Liver (tissue), 3 donors: ENCODE measurements at regions not wholly inside any gene's neighbourhood (a gene's known extent, or its start where the extent isn't known, plus 50 kb on each side); places are given as distances from the start of the nearest gene placed in this dataset.

Experiments
- EGR1 ChIP-seq, 2 donors: IDR thresholded peaks; 2 replicates each; pipeline ENCODE4 v1.6.1; 2016 to 2018; ENCODE audit warnings: antibody characterized with exemption in 2 of 2, low read depth in 2 of 2
- FOXA2 ChIP-seq: IDR thresholded peaks from 2 replicates; pipeline ENCODE4 v1.6.1; 2016; ENCODE audit warnings: antibody characterized with exemption
- JUND ChIP-seq, 2 donors: IDR thresholded peaks; 2 replicates each; pipeline ENCODE4 v1.6.1; 2016; ENCODE audit warnings: antibody characterized with exemption in 2 of 2
- RAD21 ChIP-seq, 2 donors: IDR thresholded peaks; 2 replicates each; pipeline ENCODE4 v1.6.1; 2016; ENCODE audit warnings: antibody characterized with exemption in 2 of 2, mild to moderate bottlenecking in 2 of 2
- RXRA ChIP-seq, 2 donors: IDR thresholded peaks; 2 replicates each; pipeline ENCODE4 v1.6.1; 2017 to 2018; ENCODE audit warnings: antibody characterized with exemption in 2 of 2, mild to moderate bottlenecking in 1 of 2
- TF ChIP-seq, protein P1 (sequence below): fragments of 150-350 bp; IDR thresholded peaks from 2 replicates; pipeline ENCODE4 v1.5.1; 2017; ENCODE audit warnings: improper control_type of control experiment, low read depth, low read length; ENCODE audit not compliant: missing input control
- TF ChIP-seq, protein P2 (sequence below): IDR thresholded peaks from 2 replicates; pipeline ENCODE4 v1.6.1; 2016; ENCODE audit warnings: antibody characterized with exemption, mild to moderate bottlenecking
- TF ChIP-seq, protein P3 (sequence below): IDR thresholded peaks from 2 replicates; pipeline ENCODE4 v1.6.1; 2016; ENCODE audit warnings: antibody characterized with exemption
- donor health status: healthy.
- donor health status: healthy.

DNA sequence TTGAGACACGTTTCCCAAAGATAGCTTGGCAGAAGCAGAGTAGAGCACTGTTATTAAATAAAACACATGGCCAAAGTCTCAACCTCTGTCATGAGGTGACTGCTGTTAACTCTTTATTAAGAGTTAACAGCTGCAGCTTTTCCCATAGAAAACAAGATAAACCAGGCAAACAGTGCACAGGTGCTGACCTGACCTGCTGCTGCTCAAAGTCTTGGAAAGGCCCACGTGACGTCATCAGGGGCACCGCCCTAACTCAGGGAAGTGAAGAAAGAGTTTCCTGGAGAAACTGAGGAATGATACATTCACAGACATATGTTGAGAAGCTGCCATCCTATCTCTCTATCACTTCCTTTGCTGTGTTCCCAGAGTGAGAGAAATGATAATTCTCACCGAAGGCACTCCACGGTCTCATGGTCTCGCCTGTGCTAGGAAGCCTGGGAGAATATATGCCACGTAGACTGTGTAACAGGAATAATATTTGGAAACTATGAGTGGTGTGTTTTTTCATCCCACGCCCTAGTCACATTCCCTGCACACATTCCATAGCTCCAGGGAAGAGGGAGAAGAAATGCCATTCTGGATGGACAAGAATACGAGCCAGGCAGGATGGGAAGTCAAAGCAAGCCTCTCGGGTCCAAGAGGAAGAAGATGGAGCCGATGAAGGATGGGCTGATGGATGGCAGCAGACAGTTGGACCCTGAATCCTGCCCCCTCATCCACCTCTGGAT, 146.2 kb upstream of the NFE2L3 start:
- TF ChIP-seq, protein P1, sequence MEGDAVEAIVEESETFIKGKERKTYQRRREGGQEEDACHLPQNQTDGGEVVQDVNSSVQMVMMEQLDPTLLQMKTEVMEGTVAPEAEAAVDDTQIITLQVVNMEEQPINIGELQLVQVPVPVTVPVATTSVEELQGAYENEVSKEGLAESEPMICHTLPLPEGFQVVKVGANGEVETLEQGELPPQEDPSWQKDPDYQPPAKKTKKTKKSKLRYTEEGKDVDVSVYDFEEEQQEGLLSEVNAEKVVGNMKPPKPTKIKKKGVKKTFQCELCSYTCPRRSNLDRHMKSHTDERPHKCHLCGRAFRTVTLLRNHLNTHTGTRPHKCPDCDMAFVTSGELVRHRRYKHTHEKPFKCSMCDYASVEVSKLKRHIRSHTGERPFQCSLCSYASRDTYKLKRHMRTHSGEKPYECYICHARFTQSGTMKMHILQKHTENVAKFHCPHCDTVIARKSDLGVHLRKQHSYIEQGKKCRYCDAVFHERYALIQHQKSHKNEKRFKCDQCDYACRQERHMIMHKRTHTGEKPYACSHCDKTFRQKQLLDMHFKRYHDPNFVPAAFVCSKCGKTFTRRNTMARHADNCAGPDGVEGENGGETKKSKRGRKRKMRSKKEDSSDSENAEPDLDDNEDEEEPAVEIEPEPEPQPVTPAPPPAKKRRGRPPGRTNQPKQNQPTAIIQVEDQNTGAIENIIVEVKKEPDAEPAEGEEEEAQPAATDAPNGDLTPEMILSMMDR, result no peak
- TF ChIP-seq FOXA2, result no peak
- TF ChIP-seq RAD21 (IDR thresholded peaks at IDR 0.05), result no peak
- no peak for TF ChIP-seq JUND (IDR thresholded peaks at IDR 0.05)
- TF ChIP-seq, protein P2, sequence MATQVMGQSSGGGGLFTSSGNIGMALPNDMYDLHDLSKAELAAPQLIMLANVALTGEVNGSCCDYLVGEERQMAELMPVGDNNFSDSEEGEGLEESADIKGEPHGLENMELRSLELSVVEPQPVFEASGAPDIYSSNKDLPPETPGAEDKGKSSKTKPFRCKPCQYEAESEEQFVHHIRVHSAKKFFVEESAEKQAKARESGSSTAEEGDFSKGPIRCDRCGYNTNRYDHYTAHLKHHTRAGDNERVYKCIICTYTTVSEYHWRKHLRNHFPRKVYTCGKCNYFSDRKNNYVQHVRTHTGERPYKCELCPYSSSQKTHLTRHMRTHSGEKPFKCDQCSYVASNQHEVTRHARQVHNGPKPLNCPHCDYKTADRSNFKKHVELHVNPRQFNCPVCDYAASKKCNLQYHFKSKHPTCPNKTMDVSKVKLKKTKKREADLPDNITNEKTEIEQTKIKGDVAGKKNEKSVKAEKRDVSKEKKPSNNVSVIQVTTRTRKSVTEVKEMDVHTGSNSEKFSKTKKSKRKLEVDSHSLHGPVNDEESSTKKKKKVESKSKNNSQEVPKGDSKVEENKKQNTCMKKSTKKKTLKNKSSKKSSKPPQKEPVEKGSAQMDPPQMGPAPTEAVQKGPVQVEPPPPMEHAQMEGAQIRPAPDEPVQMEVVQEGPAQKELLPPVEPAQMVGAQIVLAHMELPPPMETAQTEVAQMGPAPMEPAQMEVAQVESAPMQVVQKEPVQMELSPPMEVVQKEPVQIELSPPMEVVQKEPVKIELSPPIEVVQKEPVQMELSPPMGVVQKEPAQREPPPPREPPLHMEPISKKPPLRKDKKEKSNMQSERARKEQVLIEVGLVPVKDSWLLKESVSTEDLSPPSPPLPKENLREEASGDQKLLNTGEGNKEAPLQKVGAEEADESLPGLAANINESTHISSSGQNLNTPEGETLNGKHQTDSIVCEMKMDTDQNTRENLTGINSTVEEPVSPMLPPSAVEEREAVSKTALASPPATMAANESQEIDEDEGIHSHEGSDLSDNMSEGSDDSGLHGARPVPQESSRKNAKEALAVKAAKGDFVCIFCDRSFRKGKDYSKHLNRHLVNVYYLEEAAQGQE, result no peak
- TF ChIP-seq EGR1 (IDR thresholded peaks at IDR 0.05; ENCODE audit: low read depth in 2 of 2), result no peak
- TF ChIP-seq, protein P3, sequence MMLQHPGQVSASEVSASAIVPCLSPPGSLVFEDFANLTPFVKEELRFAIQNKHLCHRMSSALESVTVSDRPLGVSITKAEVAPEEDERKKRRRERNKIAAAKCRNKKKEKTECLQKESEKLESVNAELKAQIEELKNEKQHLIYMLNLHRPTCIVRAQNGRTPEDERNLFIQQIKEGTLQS, result no peak
- TF ChIP-seq RXRA (IDR thresholded peaks at IDR 0.05), result no peak
